BE2C (cell line): ENCODE measurements at regions not wholly inside any gene's neighbourhood (a gene's known extent, or its start where the extent isn't known, plus 50 kb on each side); places are given as distances from the start of the nearest gene placed in this dataset.

Experiments
- DNase-seq: peaks from one replicate; pipeline ENCODE4 v3.0.0-alpha.2; 2020
- H3K27me3 ChIP-seq: fragments of 250-450 bp; sonication (Bioruptor Pico); 2 replicates; pipeline ENCODE4 v1.5.1; 2020; ENCODE audit warnings: mild to moderate bottlenecking
- H3K36me3 ChIP-seq: fragments of 250-450 bp; sonication (Bioruptor Pico); 2 replicates; pipeline ENCODE4 v1.5.1; 2020; ENCODE audit warnings: mild to moderate bottlenecking
- H3K4me1 ChIP-seq: fragments of 250-450 bp; sonication (Bioruptor Pico); 2 replicates; pipeline ENCODE4 v1.5.1; 2020
- H3K4me3 ChIP-seq: 2 replicates; pipeline ENCODE4 v1.5.1; 2011; ENCODE audit warnings: low read depth, low read length
- H3K9me3 ChIP-seq: fragments of 250-450 bp; sonication (Bioruptor Pico); 2 replicates; pipeline ENCODE4 v1.5.1; 2020
- CTCF ChIP-seq: IDR thresholded peaks from 2 replicates; pipeline ENCODE4 v1.5.1; 2012; ENCODE audit warnings: mild to moderate bottlenecking, low read depth, low read length

- no peaks in the 10 kb centered on the region for H3K4me1 ChIP-seq
- no peaks in the 10 kb centered on the region for H3K36me3 ChIP-seq
- H3K4me3 ChIP-seq = no peak overlapping the region
- H3K27me3 ChIP-seq = no peaks in the 10 kb centered on the region
- TF ChIP-seq CTCF = no peak
- H3K9me3 ChIP-seq = no peaks in the 10 kb centered on the region
- no peak for DNase-seq
Observed at GRCh38 chr10:63755441-63755840, 234.2 kb downstream of the REEP3 start.

GRCh38 chr10:63757067-63757466, 235.9 kb downstream of the REEP3 start:
- Histone ChIP-seq H3K36me3 (no peaks in the 10 kb centered on the region), H3K4me3 (no peak overlapping the region), H3K4me1 (peaks cover 8% of the 10 kb centered on the region), H3K9me3 (no peaks in the 10 kb centered on the region), H3K27me3 (no peaks in the 10 kb centered on the region)
- no peak for TF ChIP-seq CTCF
- DNase-seq = no peak

GRCh38 chr10:63758080-63758479, 236.9 kb downstream of the REEP3 start:
- no peak for DNase-seq
- H3K4me3 ChIP-seq = no peak overlapping the region
- H3K27me3 ChIP-seq = no peaks in the 10 kb centered on the region
- no peaks in the 10 kb centered on the region for H3K36me3 ChIP-seq
- peaks cover 8% of the 10 kb centered on the region for H3K4me1 ChIP-seq
- no peaks in the 10 kb centered on the region for H3K9me3 ChIP-seq
- TF ChIP-seq CTCF = no peak

- H3K4me3 ChIP-seq = no peak overlapping the region
- H3K9me3 ChIP-seq = no peaks in the 10 kb centered on the region
- H3K4me1 ChIP-seq = peaks cover 8% of the 10 kb centered on the region
- no peaks in the 10 kb centered on the region for H3K36me3 ChIP-seq
- no peak for TF ChIP-seq CTCF
- no peak for DNase-seq
- H3K27me3 ChIP-seq = no peaks in the 10 kb centered on the region
Observed at GRCh38 chr10:63759335-63759734, 238.1 kb downstream of the REEP3 start.

DNA sequence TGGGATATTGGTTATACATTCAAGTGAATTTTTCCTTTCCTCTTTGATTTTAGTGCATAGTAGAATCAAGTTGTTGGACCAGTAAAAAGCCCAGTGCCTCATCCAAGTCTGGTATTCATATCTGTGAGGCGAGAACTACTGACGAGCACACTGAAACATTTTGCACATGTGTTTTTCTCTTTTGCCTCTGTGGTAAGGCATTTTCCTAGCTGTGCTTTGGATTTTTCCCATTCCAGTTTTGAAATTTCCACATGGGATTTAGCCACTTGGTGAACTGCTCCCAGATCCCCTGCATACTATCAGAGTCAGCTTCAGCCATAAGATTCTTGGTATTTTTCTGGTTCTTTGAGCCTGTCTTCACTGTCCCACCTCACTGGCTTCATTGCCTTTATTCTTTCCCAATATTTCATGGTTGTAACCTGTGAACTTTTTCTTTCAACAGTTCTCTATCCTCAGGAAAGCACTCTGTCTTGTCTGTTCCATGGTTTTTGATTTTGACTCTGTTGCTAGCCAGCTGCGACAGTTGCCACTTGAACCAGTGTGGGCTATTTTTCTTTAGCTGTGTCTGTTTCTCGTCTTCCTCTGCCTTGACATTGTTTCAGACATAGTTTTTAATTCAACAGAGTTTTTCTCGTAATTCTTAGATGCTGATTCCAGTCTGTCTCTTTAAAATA, 239.0 kb downstream of the REEP3 start:
- Histone ChIP-seq H3K4me1 (peaks cover 8% of the 10 kb centered on the region), H3K9me3 (no peaks in the 10 kb centered on the region), H3K36me3 (no peaks in the 10 kb centered on the region), H3K4me3 (no peak overlapping the region), H3K27me3 (no peaks in the 10 kb centered on the region)
- DNase-seq = no peak
- no peak for TF ChIP-seq CTCF

DNA sequence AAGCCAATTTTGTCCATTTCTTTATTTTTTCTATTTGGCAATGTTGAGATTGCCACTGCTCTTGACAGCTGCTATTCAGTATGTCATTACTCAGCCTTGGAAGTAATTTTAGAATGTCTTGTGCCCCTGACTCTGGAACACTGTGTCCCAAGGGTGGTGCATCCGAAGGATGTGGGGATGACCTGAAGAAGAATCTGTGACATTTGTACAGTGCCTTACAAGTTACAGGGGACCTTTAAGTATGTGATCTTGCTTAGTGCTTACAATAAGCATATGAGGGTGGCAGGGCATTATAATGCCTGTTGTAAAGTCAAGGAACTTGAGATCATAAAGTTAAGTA, 239.5 kb downstream of the REEP3 start:
- H3K36me3 ChIP-seq = no peaks in the 10 kb centered on the region
- no peaks in the 10 kb centered on the region for H3K9me3 ChIP-seq
- no peak overlapping the region for H3K4me3 ChIP-seq
- no peak for TF ChIP-seq CTCF
- DNase-seq = no peak
- H3K27me3 ChIP-seq = no peaks in the 10 kb centered on the region
- H3K4me1 ChIP-seq = peaks cover 8% of the 10 kb centered on the region
